GM19023 (cell line): ENCODE measurements at regions not wholly inside any gene's neighbourhood (a gene's known extent, or its start where the extent isn't known, plus 50 kb on each side); places are given as distances from the start of the nearest gene placed in this dataset.

Experiments used
- ATAC-seq: cut with Tn5 transposase; IDR thresholded peaks from one replicate; pipeline ENCODE4 v1.9.1; 2021; ENCODE audit warnings: mild to moderate bottlenecking, moderate library complexity; ENCODE audit not compliant: unreplicated experiment

DNA sequence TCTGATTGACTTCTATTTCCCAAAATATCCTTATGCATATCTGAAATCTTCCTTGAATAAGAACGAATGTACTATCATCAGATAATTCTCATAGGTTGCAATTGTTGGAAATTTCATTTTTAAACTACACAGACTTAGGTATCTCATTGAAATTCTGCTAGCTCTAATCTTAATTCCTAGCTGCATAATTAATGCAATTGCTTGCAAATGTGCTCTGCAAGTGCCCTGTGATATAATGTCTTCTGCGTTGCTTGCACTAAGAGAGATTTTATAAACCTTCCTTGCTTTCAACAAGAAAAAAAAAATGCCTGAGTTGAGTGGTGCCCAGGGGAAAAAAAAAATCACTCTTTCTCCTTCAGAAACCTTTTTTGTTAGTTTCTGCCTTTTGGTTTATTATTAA, 354.9 kb downstream of the TFAP2A start:
- ATAC-seq: no peak

DNA sequence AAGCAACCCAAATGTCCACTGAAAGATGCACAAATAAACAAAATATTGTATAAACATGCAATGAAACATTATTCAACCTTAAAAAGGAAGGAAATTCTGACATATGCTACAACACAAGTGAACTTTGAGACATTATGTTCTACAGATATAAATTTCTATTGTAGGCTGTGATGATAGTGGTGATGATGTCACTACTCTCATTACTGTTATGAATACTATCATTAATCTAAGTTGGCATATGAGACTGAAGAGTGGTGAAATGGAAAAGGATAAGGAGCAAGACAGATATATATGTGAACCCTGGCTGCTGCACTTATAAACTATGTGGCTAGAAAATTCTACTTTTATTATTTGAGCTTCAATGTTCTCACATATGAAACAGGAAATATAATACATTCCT, 360.2 kb downstream of the TFAP2A start:
- no peak for ATAC-seq

DNA sequence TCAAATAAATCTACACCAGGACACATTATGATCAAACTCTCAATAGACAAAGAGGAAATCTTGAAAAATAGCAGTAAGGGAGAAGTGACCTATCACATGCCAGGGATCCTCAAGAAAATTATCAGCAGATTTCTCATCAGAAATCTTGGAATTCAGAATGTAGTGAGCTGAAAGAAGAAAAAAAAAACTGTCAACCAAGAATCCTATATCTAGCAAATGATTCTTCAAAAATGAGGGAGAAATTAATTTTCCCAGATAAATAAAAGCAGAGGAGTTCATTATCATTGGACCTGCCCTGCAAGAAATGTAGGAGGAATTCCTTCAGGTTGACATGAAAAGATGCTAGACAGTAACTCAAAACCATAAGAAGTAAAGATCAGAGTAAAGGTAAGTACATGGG, 363.6 kb downstream of the TFAP2A start:
- ATAC-seq: no peak

DNA sequence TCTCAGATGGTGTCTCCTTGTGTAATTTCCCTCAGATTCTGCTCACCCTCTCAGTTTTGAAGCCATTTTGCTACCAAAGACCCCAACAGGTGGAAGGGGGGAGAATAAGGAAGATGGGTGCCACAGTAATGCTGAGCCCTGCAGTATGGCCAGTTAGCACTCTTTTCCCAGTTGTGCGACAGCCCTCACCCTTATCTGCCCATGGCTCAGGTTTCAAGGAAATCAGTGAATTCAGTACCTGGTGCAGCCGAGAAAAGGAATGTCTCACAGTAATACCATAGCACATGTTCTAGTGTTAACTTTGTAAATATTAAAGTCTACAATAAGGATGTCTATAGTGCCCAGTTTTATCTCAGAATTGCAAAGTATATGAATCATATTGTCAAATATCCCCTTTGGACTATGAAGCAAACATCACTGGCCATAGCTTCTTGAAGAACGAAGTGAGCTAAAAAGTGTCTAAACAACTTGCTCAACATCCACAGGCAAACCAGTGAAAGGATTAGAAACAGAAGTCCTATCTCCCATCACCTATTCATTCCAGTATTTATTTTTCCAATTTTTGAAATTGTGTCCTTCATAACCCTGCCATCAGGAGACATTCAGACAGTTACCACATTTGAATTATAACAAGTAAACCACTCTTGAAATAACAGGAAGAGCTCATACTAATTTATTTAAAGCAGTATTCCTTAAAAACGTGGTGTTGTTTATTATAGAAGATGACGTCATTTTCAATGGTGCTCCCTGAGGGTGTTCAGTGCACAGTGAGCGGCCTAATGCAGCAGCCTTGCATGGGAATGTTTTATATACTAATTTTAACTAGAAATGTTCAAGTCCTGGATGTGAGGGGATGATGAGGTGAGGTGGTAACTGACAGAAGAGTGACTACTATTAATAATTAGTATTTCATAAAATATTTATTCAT, 366.2 kb downstream of the TFAP2A start:
- no peak for ATAC-seq

DNA sequence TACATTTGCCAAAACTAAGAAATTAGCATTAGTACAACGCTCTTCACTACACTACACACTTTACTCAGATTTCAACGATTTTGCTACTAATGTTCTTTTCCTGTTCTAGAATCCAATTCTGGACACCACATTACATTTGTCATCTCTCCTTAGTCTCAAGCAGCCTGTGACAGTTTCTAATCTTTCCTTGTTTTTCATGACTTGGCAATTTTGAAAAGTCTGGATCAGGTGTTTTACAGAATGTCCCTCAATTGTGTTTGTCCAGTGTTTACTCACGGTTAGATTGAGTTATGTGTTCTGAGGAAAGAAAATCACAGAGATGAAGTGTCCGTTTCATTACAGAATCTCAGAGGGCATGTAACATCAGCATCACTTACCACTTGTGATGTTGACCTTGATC, 372.6 kb downstream of the TFAP2A start:
- no peak for ATAC-seq

DNA sequence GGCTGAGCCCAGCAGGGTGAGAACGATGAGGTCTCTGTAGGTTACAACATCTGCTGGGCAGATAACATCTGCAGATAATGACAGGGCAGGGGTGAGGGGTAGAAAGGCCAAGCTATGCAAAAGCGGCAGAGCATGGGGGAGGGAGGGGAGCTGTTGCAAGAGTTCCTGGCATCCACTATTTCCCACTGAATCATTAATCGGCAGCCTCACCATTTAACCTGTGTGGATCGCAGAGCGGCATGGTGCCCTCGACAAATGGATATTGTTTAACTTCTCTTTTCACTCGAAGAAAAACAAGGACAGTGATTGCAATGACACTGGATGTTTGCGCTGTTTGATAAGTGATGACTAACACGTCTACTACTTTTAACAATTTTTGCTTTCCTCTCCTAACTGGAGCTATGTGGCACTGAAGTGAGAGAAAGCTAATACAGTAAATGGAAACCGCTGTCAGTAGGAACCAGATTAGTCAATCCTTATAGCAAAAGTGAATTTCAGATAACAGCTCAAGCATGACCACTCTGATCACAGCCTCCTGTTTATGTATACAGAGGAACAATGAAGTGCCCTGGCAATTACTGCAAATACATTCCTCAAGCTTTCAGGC, 381.5 kb downstream of the TFAP2A start:
- ATAC-seq: no peak

DNA sequence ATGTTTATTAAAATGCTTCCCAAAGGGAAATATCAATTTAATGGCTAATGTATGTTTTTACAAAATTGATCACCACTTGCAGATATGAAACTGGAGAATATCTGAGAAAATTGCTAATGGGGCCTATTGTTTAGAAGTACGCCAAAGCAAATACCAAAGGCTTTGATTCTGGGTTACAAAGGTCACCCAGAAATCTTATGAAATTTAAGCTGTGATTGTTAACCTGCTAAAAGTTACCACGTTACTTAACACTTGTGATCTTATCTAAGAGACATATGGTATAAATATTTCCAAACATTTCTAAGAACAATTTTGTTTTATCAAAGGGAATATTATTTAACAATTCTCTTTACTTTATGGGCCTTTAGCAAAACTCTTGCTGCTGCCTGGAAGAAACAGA, 383.3 kb downstream of the TFAP2A start:
- ATAC-seq: no peak

DNA sequence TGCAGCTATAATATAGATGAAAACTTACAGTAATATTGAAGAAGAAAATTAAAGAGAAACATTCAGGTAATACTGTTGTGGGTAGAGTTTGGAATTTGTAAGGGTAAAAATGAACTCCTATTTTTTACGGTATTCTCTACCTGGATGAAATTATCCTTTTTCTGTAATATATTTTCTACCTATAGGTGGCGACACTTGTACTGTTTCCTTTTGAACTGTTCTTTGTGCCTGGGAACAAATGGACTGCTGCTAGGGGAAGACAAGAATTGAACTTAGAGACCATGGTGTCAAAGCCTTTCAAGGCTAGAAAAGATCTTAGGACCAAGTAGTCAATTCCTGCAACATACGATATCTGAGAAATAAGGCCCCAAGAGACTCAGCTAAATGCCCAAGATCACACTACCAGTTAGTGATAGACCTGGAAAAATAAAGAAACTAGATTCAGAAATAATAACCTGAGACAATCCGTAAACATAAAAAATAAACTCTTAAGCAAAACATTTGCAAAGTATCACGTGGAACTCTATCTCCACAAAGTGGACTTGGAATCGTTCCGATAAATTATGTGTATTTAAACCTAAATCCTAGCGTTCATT, 383.8 kb downstream of the TFAP2A start:
- no peak for ATAC-seq

DNA sequence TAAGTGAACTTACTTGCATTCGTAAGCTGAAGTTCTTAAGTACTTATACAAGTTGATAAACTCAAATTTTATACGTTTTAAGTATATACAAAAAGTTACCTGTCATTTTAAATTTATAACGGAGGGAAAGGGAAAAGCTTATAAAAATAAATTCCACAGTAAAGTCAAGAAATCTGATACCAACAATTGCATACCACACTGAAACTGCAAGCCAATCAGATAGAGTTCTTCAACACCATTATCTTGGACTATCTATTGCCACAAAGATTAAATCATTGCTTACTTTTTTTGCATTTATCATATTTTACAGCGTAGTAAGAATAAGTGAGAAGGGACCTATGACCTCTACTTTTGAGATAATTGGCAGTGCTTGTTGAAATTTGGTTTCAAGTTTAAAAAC, 386.7 kb downstream of the TFAP2A start:
- ATAC-seq: no peak

DNA sequence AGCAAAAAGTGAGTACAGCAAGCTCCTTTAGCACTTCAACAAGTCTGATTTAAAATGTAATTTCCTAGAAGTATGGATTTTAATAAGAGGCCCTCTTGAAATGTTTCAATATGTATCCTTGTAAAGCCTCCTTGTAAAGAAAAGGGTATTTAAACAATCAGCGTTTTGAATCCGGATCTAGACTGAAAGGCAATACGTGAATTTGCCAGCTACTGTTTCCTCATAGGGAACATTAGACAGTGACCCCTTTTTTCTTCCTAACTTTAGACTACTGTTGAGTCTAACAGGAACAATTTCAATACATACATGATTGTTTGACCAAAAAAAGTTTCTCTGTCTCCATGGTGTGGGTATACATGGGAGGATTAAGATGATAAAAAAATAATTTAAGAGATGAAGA, 395.0 kb downstream of the TFAP2A start:
- ATAC-seq: no peak

DNA sequence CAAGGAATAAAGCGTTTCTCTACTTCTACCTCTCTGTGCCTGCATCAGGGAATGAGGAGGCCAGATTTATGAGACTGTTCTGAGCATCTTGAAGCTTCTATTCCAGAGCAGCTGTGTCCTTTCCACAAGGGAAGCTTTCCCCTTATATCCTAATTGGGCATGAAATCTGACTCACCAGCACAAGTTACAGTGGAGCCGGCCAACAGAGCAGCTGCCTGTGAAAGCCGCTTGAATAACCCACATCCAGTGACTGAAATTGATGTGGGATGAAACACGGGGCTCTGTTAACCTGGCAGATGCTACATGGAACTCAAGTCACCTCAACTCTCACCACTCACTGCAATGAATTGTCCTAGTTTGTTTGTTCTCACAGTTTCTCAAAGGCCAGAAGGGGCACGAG, 400.3 kb downstream of the TFAP2A start:
- ATAC-seq: no peak

DNA sequence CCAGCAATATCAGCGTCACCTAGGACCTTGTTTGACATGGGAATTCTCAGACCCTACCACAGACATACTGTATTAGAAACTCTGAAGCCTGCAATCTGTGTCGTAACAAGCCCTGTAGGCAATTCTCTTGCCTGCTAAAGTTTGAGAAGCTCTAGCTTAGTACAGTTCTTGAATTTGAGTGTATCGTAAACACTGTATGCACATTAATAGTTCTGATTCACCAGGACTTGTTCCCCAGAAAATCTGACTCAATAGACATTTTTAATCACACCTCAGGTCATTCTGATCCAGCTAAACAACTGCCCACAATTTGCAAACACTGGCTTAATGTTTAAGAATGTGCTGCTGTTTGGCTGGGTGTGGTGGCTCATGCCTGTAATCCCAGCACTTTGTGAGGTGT, 414.3 kb downstream of the TFAP2A start:
- no peak for ATAC-seq

DNA sequence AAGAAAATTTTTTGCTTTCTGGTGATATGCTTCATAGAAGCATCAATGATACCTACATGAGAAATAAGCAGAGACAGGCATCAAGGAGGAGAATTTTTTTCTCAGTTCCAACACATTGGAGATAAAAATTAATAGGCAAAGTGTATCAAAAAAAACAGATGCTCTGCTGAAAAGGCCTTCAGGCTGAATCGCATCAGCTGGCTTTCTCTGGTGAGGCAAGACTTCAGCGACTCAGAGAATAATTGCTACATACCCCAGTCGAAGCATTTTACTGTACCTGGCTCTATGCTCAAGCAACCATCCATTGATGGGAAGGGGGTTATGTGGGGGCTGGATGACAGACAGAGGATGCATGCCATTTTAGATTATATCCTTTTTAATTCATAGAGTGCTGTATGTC, 415.1 kb downstream of the TFAP2A start:
- no peak for ATAC-seq

DNA sequence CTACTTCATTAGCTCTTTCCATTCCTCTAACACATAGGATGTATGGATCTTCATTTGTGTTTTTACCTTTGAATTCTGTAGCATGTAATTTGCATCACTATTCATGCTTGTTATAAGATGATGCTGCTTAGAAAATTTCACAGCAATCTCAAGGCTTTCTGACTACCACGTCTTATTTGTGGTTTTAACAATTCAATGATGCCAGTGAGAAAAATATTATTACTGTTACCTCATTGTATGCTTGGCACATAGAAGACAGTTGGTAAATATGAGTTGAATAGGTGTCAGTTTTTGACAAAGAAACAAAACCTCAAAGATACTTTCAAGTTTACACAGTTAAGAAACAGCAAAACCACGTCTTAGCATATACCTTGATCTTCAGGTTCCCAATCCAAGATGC, 428.6 kb downstream of the TFAP2A start:
- ATAC-seq: no peak

DNA sequence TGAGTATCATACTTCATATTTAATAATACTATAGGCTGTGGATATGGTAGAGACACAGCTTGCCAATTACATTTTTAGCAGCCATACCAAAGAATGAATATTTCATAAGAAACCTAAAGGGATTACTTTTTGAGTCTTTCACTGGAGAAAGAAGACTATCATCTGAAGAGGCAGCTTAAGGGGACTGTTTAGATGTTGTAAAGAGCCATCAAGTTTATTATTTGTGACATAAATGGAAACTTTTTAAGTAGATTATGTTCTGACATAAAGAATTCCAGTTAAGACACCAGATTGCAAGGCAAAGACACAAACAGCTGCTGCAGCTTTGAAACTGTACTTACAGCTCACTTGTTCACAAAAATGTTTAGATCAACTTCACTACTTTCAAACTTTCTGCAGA, 429.4 kb downstream of the TFAP2A start:
- no peak for ATAC-seq

DNA sequence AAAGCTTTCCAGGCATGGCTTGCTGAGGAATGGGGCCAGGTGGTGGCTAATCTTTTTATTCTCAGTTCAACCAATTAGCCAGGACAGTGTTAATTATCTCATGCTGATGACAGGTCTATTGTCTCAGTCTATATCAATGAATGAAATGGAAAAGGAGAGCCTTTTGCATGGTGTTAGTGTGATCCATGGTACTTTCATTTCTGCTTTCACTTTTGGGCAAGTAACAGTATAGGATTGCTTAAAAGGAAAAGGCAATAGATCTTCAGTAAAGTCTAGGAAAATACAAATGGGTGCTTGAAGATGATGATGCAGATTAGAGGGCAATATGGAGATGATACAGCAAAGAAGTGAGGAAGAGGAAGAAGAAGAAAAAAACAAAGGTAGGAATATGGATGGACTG, 430.3 kb downstream of the TFAP2A start:
- ATAC-seq: no peak

DNA sequence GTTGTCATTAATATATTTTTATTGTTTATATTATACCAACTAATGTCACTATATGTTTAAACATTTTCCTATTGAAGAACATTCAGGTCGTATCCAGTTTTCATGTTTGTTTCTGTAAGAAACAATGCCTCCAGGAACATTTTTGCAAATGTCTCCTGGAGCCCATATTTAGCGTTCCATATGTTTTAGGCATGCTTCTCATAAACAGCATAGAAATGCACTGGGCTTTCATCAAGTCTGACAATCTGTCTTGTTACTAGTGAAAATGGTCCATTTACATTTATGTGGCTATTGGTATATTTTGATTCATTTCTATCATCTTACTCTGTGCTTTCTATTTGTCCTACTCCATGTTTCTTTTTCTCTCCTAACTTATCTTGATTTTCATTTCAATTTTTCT, 431.7 kb downstream of the TFAP2A start:
- ATAC-seq: no peak

DNA sequence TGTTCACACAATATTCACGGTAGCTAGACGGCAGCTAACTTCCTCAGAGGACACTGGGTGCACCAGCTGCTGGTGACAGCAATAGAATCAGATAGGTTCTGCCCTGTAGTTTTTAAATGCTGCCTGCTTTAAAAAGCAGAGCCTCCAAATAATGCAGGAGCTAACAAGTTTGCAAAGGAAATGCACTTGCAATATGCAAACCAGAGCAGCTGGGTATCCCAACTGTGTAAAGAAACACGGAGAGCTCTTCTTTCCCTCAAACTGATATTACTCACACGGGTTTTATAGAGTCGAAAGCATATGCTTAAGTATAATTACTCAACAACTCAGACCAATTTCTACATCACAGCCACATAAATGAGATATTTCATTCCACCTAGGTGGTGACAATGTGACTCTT, 432.7 kb downstream of the TFAP2A start:
- no peak for ATAC-seq

DNA sequence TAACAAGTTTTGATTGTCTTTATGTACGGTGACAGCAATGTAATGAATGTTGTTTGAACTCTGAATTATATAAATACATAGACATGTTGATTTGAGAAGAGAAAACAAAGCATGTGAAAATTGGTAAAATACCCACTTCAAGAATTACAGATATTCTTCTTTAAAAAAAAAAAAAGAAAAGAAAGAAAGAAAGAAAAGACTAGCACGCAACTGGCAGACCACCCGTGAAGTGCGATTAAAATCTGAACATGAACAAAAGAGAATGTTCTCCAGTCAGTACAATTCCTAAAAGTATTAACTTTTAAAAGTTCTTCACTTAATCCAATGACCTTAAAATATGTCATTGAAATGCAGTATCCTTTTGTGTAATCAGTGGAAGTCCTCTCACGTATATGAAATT, 434.9 kb downstream of the TFAP2A start:
- ATAC-seq: no peak

DNA sequence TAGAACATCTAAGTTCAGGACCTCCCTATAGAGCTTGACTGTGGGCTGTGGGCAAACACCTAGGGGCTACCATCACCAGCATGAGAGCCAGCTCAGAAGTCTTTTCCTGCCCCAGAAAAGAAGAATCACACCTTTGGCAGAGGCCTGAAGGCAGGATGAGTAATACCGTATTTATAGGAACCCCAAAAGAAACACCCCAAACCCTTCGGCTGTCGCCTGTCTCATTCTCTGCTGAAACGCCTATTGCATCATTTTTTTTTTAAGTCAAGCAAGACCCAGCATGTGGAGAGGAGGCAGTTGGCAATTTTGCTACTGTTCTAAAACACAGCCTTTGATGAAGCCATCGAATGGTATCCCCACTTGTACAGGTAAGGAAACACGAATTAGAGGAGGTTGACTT, 436.4 kb downstream of the TFAP2A start:
- no peak for ATAC-seq

DNA sequence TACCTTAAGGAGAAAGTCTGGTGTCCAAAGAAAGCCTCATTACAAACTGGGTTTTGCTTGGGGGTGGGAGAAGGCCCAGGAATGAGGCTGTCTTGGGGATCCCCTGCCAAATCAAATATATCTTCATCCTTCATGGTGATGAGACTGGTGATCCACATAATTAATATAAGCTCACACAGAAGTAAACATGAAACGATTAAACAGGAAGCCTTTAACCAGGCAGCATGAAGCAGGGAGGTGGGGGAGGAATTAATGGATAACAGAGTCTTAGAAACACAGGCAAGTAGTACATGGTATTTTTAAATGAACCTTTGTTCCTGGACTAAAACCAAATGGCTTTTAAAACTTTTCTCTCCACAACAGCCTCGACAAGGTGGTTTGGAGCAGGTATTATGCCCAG, 437.5 kb downstream of the TFAP2A start:
- no peak for ATAC-seq

DNA sequence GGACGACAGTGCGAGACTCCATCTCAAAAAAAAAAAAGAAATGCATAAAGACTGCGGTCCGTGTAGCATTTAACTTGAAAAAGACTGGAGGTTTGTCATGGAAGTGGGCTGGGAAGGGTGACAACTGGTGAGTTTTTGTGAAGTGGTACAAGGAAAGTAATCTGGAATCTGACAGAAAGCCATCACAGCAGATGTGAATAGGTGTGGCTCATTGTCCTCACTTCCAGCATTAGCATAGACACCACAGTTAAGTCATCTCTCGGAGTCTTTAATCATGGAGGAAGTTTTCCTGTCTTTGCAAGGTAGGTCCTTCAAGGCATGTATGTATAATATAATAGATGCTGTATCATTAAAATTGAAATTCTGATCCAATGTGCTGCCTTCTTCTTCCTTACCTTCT, 453.2 kb downstream of the TFAP2A start:
- no peak for ATAC-seq
